ENCODE measurements at regions not wholly inside any gene's neighbourhood (a gene's known extent, or its start where the extent isn't known, plus 50 kb on each side); places are given as distances from the start of the nearest gene placed in this dataset.

DNA sequence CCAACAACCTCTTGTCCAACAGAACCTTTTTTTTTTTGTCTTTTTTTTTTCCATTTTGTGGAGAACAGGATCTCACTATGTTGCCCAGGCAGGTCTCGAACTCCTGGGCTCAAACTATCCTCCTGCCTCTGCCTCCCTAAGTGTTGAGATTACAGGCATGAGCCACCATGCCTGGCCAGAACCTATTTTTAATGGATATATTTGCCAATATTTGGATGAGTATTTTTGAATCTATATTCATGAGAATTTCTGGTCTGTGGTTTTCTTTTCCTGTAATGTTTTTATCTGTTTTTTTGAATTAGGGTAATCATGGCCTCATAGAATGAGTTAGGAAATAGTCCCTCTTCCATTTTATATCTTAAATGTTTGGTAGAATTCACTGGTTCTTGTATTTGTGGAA is 70.4 kb upstream of the RET start:
- Histone ChIP-seq H3K9me1 (ENCODE audit: control insufficient read depth, extremely low read depth, insufficient read depth, low read length) (no peaks in the 10 kb centered on the region), H3K27me3 (ENCODE audit: control insufficient read depth, extremely low read depth, insufficient read depth, low read length) (no peaks in the 10 kb centered on the region), H3K27ac (ENCODE audit: control insufficient read depth, insufficient read depth, low read length) (no peak overlapping the region), H4K20me1 (ENCODE audit: control insufficient read depth, extremely low read depth, insufficient read depth, low read length) (no peaks in the 10 kb centered on the region), H3K4me2 (ENCODE audit: control insufficient read depth, extremely low read depth, insufficient read depth, low read depth, low read length) (no peak overlapping the region), H3K4me3 (ENCODE audit: control insufficient read depth in 2 of 3, extremely low read depth in 1 of 3, insufficient read depth in 2 of 3, low read depth in 1 of 3, low read length in 3 of 3) (no peak overlapping the region), H3K4me1 (ENCODE audit: control insufficient read depth, extremely low read depth, insufficient read depth, low read length) (no peaks in the 10 kb centered on the region), H3K9me3 (ENCODE audit: control insufficient read depth, low read depth, low read length) (no peaks in the 10 kb centered on the region), H2AFZ (ENCODE audit: control insufficient read depth, low read length) (no peak overlapping the region), H3K9ac (ENCODE audit: control insufficient read depth, extremely low read depth, insufficient read depth, low read length) (no peak overlapping the region), H3K36me3 (ENCODE audit: control insufficient read depth in 2 of 2, extremely low read depth in 1 of 2, insufficient read depth in 2 of 2, low read length in 2 of 2) (no peaks in the 10 kb centered on the region), H3K79me2 (ENCODE audit: control insufficient read depth, insufficient read depth, low read length) (no peaks in the 10 kb centered on the region)
- TF ChIP-seq EZH2 (IDR thresholded peaks at IDR 0.05; ENCODE audit: low read length) (no peak), CTCF (optimal IDR thresholded peaks at IDR 0.05 in 1 of 3, IDR thresholded peaks at IDR 0.05 in 1 of 3, conservative IDR thresholded peaks at IDR 0.05 in 1 of 3; ENCODE audit: extremely low read depth in 1 of 3, insufficient read depth in 2 of 3, low read length in 3 of 3) (no peak)
- dilution Hi-C loops (cut with MboI; ENCODE audit: extremely low pct_ligation_motif_present, low sequenced_read_pairs): no loop called here
- DNase-seq (ENCODE audit: low read depth, low spot score) (no peak), FAIRE-seq (no peak)

GRCh38 chr10:43012578-43012977 is 64.3 kb upstream of the RET start:
- Histone ChIP-seq H3K4me2 (ENCODE audit: control insufficient read depth, extremely low read depth, insufficient read depth, low read depth, low read length) (no peak overlapping the region), H3K4me3 (ENCODE audit: control insufficient read depth in 2 of 3, extremely low read depth in 1 of 3, insufficient read depth in 2 of 3, low read depth in 1 of 3, low read length in 3 of 3) (no peak overlapping the region), H3K9me3 (ENCODE audit: control insufficient read depth, low read depth, low read length) (no peaks in the 10 kb centered on the region), H3K9me1 (ENCODE audit: control insufficient read depth, extremely low read depth, insufficient read depth, low read length) (no peaks in the 10 kb centered on the region), H3K27ac (ENCODE audit: control insufficient read depth, insufficient read depth, low read length) (no peak overlapping the region), H4K20me1 (ENCODE audit: control insufficient read depth, extremely low read depth, insufficient read depth, low read length) (no peaks in the 10 kb centered on the region), H3K9ac (ENCODE audit: control insufficient read depth, extremely low read depth, insufficient read depth, low read length) (no peak overlapping the region), H3K79me2 (ENCODE audit: control insufficient read depth, insufficient read depth, low read length) (no peaks in the 10 kb centered on the region), H3K4me1 (ENCODE audit: control insufficient read depth, extremely low read depth, insufficient read depth, low read length) (no peaks in the 10 kb centered on the region), H2AFZ (ENCODE audit: control insufficient read depth, low read length) (no peak overlapping the region), H3K27me3 (ENCODE audit: control insufficient read depth, extremely low read depth, insufficient read depth, low read length) (no peaks in the 10 kb centered on the region), H3K36me3 (ENCODE audit: control insufficient read depth in 2 of 2, extremely low read depth in 1 of 2, insufficient read depth in 2 of 2, low read length in 2 of 2) (no peaks in the 10 kb centered on the region)
- DNase-seq (ENCODE audit: low read depth, low spot score): no peak
- dilution Hi-C loops (cut with MboI; ENCODE audit: extremely low pct_ligation_motif_present, low sequenced_read_pairs): no loop called here
- TF ChIP-seq EZH2 (IDR thresholded peaks at IDR 0.05; ENCODE audit: low read length) (no peak), CTCF (optimal IDR thresholded peaks at IDR 0.05 in 1 of 3, IDR thresholded peaks at IDR 0.05 in 1 of 3, conservative IDR thresholded peaks at IDR 0.05 in 1 of 3; ENCODE audit: extremely low read depth in 1 of 3, insufficient read depth in 2 of 3, low read length in 3 of 3) (no peak)
- no peak for FAIRE-seq
